ENCODE measurements at regions not wholly inside any gene's neighbourhood (a gene's known extent, or its start where the extent isn't known, plus 50 kb on each side); places are given as distances from the start of the nearest gene placed in this dataset.

DNA sequence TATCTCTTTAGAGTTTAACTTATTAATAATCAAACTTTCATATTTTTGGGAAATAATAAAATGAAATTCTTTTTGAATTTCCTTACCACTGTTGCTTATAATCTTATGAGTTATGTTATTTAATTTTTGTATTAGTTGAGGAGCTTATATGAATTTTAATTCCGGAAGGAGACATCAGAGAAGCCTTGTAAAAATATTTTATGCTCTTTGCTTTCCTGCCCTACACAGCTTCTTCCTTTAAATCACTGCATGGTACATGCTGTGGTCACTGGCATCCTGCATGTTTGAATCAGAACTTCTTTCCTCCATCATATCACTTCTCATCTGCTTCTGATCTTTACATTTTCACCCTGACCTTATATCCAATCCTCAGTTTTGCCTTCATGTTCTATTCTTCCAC is 266.7 kb upstream of the ZSWIM2 start:
- no peak for DNase-seq (ENCODE audit: low spot score)
- in situ Hi-C loops (cut with MboI; ENCODE audit: low sequenced_read_pairs, unreplicated experiment) = no loop called here
- TF ChIP-seq, protein P1, sequence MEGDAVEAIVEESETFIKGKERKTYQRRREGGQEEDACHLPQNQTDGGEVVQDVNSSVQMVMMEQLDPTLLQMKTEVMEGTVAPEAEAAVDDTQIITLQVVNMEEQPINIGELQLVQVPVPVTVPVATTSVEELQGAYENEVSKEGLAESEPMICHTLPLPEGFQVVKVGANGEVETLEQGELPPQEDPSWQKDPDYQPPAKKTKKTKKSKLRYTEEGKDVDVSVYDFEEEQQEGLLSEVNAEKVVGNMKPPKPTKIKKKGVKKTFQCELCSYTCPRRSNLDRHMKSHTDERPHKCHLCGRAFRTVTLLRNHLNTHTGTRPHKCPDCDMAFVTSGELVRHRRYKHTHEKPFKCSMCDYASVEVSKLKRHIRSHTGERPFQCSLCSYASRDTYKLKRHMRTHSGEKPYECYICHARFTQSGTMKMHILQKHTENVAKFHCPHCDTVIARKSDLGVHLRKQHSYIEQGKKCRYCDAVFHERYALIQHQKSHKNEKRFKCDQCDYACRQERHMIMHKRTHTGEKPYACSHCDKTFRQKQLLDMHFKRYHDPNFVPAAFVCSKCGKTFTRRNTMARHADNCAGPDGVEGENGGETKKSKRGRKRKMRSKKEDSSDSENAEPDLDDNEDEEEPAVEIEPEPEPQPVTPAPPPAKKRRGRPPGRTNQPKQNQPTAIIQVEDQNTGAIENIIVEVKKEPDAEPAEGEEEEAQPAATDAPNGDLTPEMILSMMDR (IDR thresholded peaks at IDR 0.05; ENCODE audit: borderline replicate concordance, control extremely low read depth, extremely low read depth, insufficient read depth, missing control alignments) = no peak

DNA sequence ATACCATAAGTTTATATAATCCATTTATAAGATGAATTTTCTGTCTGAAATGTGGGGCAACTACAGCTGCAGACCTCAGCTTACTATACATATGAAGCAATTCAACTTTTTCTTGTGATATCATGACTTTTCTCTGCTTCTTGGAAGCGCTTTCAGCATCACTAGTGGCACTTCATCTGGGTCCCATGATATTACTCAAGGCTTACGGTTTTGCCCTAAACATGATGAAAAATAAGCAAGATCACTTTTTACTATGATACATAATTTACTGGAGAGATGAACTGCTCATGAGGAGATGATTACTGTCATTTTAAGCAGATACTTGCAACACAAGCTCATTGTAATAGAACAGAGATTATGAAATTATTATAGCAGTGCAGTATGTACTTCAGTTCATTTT is 258.0 kb upstream of the ZSWIM2 start:
- in situ Hi-C loops (cut with MboI; ENCODE audit: low sequenced_read_pairs, unreplicated experiment) = no loop called here
- DNase-seq (ENCODE audit: low spot score) = no peak
- TF ChIP-seq, protein P1 (IDR thresholded peaks at IDR 0.05; ENCODE audit: borderline replicate concordance, control extremely low read depth, extremely low read depth, insufficient read depth, missing control alignments) = no peak

DNA sequence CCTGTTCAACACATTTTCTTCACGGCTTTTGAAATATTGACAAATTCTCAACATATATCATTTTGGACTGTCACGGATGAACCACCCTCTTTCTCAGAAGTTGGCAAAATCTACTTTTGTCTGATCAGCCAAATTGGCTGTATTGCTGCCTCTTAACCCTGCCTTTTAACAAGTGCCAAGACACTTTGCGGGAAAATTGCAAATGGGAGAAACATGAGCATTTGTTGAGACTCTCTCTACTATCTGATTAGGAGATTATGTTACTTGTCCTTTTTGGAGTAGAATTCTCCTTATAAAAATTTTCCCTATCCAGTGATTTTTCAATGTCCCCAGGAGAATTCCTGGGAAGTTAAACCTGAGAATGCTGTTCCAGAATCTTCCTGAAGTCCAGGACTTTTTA is 256.2 kb upstream of the ZSWIM2 start:
- no peak for DNase-seq (ENCODE audit: low spot score)
- TF ChIP-seq, protein P1 (IDR thresholded peaks at IDR 0.05; ENCODE audit: borderline replicate concordance, control extremely low read depth, extremely low read depth, insufficient read depth, missing control alignments) = no peak
- in situ Hi-C loops (cut with MboI; ENCODE audit: low sequenced_read_pairs, unreplicated experiment) = no loop called here

DNA sequence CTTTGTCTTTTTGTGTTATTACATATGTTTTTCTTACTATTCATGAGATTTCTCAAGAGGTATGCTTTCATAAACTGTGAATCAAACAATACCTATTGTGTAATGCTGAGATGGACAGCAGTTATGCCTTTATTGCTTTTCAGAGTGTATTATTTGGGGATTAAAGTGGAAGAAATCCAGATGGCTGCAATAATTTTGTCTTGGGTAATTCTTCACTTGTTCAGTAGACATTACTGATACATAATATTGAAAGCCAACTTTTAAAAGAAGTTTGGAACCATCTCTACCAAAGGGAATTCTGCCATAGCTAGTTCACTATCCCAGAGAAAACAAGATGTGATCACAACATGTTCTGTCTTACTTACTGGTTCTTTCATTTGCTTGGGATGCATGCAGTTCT is 253.4 kb upstream of the ZSWIM2 start:
- DNase-seq (ENCODE audit: low spot score) = no peak
- TF ChIP-seq, protein P1 (IDR thresholded peaks at IDR 0.05; ENCODE audit: borderline replicate concordance, control extremely low read depth, extremely low read depth, insufficient read depth, missing control alignments) = no peak
- in situ Hi-C loops (cut with MboI; ENCODE audit: low sequenced_read_pairs, unreplicated experiment) = no loop called here

DNA sequence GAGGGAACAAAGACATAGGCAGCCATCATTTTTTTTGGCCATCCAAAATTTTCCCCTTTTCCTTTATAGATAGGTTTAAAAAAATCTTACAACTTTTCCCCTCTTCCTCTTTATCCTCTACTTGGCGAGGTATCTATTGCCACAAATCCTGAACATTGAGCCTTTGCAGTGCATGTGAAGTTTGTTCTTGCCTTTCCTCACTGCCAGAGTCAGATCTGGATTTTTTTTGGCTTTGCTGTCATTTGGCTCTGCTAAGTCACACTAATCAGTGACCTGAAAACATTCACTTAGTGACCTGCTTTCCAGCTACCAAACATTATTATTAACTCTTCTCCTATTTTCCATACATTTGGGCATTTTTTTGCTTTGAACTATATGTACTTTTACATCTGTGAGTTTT is 249.2 kb upstream of the ZSWIM2 start:
- no peak for DNase-seq (ENCODE audit: low spot score)
- TF ChIP-seq, protein P1 (IDR thresholded peaks at IDR 0.05; ENCODE audit: borderline replicate concordance, control extremely low read depth, extremely low read depth, insufficient read depth, missing control alignments) = no peak
- in situ Hi-C loops (cut with MboI; ENCODE audit: low sequenced_read_pairs, unreplicated experiment) = no loop called here

DNA sequence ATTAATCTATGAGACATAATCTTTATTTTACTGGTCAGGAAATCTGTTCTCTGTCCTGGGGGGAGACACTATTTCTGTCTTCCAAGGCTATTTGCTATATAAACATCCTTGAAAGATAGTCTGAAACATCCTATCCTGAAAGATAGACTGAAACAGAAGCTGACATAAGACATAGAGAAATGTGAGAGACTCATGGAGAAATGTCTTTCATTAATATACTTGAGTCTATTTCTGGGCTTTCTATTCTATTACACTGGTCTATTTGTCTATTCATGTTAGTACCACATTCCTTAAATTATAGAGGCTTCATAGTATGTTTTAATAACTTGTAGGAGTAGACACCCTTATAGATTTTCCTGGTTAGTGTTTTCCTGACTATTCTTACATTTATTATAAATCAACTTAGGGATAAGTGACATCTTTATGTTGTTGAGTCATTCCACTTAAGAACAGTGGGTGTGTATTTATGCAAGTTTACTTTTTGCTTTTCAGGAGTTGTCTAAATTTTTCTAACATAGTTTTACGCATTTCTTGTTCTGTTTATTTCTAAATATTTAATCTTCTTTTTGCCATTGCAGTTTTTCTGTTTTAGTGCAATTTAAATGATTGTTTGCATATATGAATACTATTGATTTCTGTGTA is 244.9 kb upstream of the ZSWIM2 start:
- TF ChIP-seq, protein P1 (IDR thresholded peaks at IDR 0.05; ENCODE audit: borderline replicate concordance, control extremely low read depth, extremely low read depth, insufficient read depth, missing control alignments) = no peak
- no peak for DNase-seq (ENCODE audit: low spot score)
- in situ Hi-C loops (cut with MboI; ENCODE audit: low sequenced_read_pairs, unreplicated experiment) = no loop called here

Data from GM13976 (cell line).